GM12878 (cell line): ENCODE measurements at regions not wholly inside any gene's neighbourhood (a gene's known extent, or its start where the extent isn't known, plus 50 kb on each side); places are given as distances from the start of the nearest gene placed in this dataset.

Source experiments
- ATAC-seq: fragments of 200-7000 bp; cut with Tn5 transposase; 3 replicates; pipeline ENCODE4 v1.9.1; 2020; ENCODE audit warnings: mild to moderate bottlenecking, moderate library complexity
- BruUV-seq: library from RNA; stranded (reverse); fragments of 400-500 nt; replicated peaks from 2 replicates; lab custom pipeline; 2021; lab: Mats Ljungman, UMichigan
- CTCF ChIA-PET: fragments of 300-600 bp; sonication (Branson Sonifier 250); formaldehyde crosslinking; extraction: SDS; loops from one replicate; lab custom pipeline; 2021; ENCODE audit warnings: inconsistent platforms; lab: Yijun Ruan, JAX
- POLR2A ChIA-PET: fragments of 350-600 bp; formaldehyde crosslinking; extraction: SDS; loops from one replicate; lab custom pipeline; 2021; ENCODE audit warnings: inconsistent platforms; lab: Charles Lee
- RAD21 ChIA-PET: fragments of 300-600 bp; sonication (Branson Sonifier 250); formaldehyde crosslinking; loops from one replicate; lab custom pipeline; 2023; ENCODE audit warnings: antibody characterized with exemption; ENCODE audit not compliant: unreplicated experiment; lab: Charles Lee
- SMC1A ChIA-PET: fragments of 300-600 bp; sonication (Branson Sonifier 250); formaldehyde crosslinking; loops from one replicate; lab custom pipeline; 2023; ENCODE audit not compliant: unreplicated experiment, uncharacterized antibody; lab: Charles Lee
- DNase-seq: peaks from one replicate; pipeline ENCODE4 v3.0.0-alpha.2; 2011; ENCODE audit warnings: low read depth, low spot score
- FAIRE-seq: peaks from 3 replicates; lab custom pipeline; 2011; peaks lifted over from hg19 to GRCh38; lab: Jason Lieb, UNC
- H2AFZ ChIP-seq: 2 replicates; pipeline ENCODE4 v1.6.0; 2011; ENCODE audit warnings: low read depth, low read length, control low read depth; ENCODE audit not compliant: control insufficient read depth
- H3K27ac ChIP-seq: 2 replicates; pipeline ENCODE4 v1.5.1; 2011; ENCODE audit warnings: control low read depth; ENCODE audit not compliant: control insufficient read depth, insufficient read depth
- H3K27me3 ChIP-seq, 2 experiments: replicated peaks in 1 of 2; 2 replicates each; pipeline versions ENCODE4 v1.6.0 to v1.6.1; 2011; ENCODE audit warnings: low read length in 1 of 2; ENCODE audit not compliant: control insufficient read depth in 2 of 2, insufficient read depth in 2 of 2
- H3K36me3 ChIP-seq, 2 experiments: 2 replicates each; pipeline ENCODE4 v1.5.1; 2011; ENCODE audit warnings: low read length in 1 of 2; ENCODE audit not compliant: control insufficient read depth in 2 of 2, insufficient read depth in 2 of 2
- H3K4me1 ChIP-seq: 2 replicates; pipeline ENCODE4 v1.6.1; 2011; ENCODE audit warnings: mild to moderate bottlenecking, low read length, moderate library complexity, mixed read lengths; ENCODE audit not compliant: control insufficient read depth, insufficient read depth
- H3K4me2 ChIP-seq: 2 replicates; pipeline ENCODE4 v1.6.0; 2011; ENCODE audit warnings: control low read depth; ENCODE audit not compliant: control insufficient read depth, insufficient read depth
- H3K4me3 ChIP-seq: fragments of 200-600 bp; sonication (generic); 2 replicates; pipeline ENCODE4 v1.5.1; 2016
- H3K79me2 ChIP-seq: 2 replicates; pipeline ENCODE4 v1.6.0; 2011; ENCODE audit warnings: low read length; ENCODE audit not compliant: control insufficient read depth, insufficient read depth
- H3K9ac ChIP-seq: 2 replicates; pipeline ENCODE4 v1.8.0; 2011; ENCODE audit warnings: low read length, control low read depth, mixed read lengths; ENCODE audit not compliant: control insufficient read depth, insufficient read depth
- H3K9me3 ChIP-seq: replicated peaks from 3 replicates; pipeline ENCODE4 v1.5.1; 2011; ENCODE audit warnings: mild to moderate bottlenecking, low read length; ENCODE audit not compliant: control insufficient read depth, insufficient read depth
- H4K20me1 ChIP-seq: 2 replicates; pipeline ENCODE4 v1.6.0; 2011; ENCODE audit not compliant: control insufficient read depth, insufficient read depth
- E4F1 ChIP-seq: fragments of 450-650 bp; IDR thresholded peaks from 2 replicates; pipeline ENCODE4 v1.6.1; 2018; ENCODE audit warnings: borderline replicate concordance, mild to moderate bottlenecking; ENCODE audit not compliant: partially characterized antibody
- EGR1 ChIP-seq, 2 experiments: IDR thresholded peaks; 1 replicate in 1 of 2; 2 replicates in 1 of 2; pipeline ENCODE4 v1.6.1; 2011 to 2012; ENCODE audit warnings: low read depth in 2 of 2, low read length in 2 of 2, borderline replicate concordance in 1 of 2, mild to moderate bottlenecking in 1 of 2, moderate library complexity in 1 of 2
- HCFC1 ChIP-seq: fragments of 150-350 bp; IDR thresholded peaks from 2 replicates; pipeline ENCODE4 v1.6.1; 2014; ENCODE audit warnings: low read length
- IRF4 ChIP-seq: IDR thresholded peaks from 2 replicates; pipeline ENCODE4 v1.6.1; 2011; ENCODE audit warnings: low read depth, low read length
- JUND ChIP-seq: IDR thresholded peaks from 2 replicates; pipeline ENCODE4 v1.6.1; 2012; ENCODE audit warnings: low read depth, mild to moderate bottlenecking, low read length, improper control_type of control experiment, moderate library complexity
- MLLT1 ChIP-seq: fragments of 450-650 bp; IDR thresholded peaks from 2 replicates; pipeline ENCODE4 v1.6.1; 2016; ENCODE audit warnings: mild to moderate bottlenecking
- PBX3 ChIP-seq: IDR thresholded peaks from 2 replicates; pipeline ENCODE4 v1.6.1; 2011; ENCODE audit warnings: mild to moderate bottlenecking, low read depth, low read length, moderate library complexity; ENCODE audit not compliant: insufficient replicate concordance
- RELA ChIP-seq: fragments of 450-650 bp; IDR thresholded peaks from 2 replicates; pipeline ENCODE4 v1.8.0; 2014; ENCODE audit warnings: borderline replicate concordance; ENCODE audit not compliant: partially characterized antibody
- SKIL ChIP-seq: fragments of 450-650 bp; IDR thresholded peaks from 2 replicates; pipeline ENCODE4 v1.6.1; 2017; ENCODE audit warnings: mild to moderate bottlenecking, low read depth, inconsistent platforms; ENCODE audit not compliant: poor library complexity, severe bottlenecking
- SMAD1 ChIP-seq: fragments of 450-650 bp; IDR thresholded peaks from 2 replicates; pipeline ENCODE4 v1.6.1; 2018; ENCODE audit warnings: mild to moderate bottlenecking, low read depth; ENCODE audit not compliant: partially characterized antibody
- SREBF1 ChIP-seq: IDR thresholded peaks from 2 replicates; pipeline ENCODE4 v1.6.1; 2012; ENCODE audit warnings: mild to moderate bottlenecking, low read length
- TCF12 ChIP-seq: IDR thresholded peaks from 2 replicates; pipeline ENCODE4 v1.6.1; 2011; ENCODE audit warnings: low read depth, mild to moderate bottlenecking, low read length
- WRNIP1 ChIP-seq: IDR thresholded peaks from 2 replicates; pipeline ENCODE4 v1.6.1; 2011; ENCODE audit warnings: low read depth, low read length, improper control_type of control experiment, borderline replicate concordance
- ZBTB33 ChIP-seq: fragments of 450-650 bp; IDR thresholded peaks from 2 replicates; pipeline ENCODE4 v1.6.1; 2017; ENCODE audit warnings: mild to moderate bottlenecking
- ZNF207 ChIP-seq: fragments of 450-650 bp; IDR thresholded peaks from 2 replicates; pipeline ENCODE4 v1.6.1; 2014; ENCODE audit warnings: antibody characterized with exemption, mild to moderate bottlenecking, borderline replicate concordance
- ZNF217 ChIP-seq: fragments of 450-650 bp; IDR thresholded peaks from 2 replicates; pipeline ENCODE4 v1.6.1; 2017; ENCODE audit warnings: antibody characterized with exemption, mild to moderate bottlenecking
- ZNF622 ChIP-seq: fragments of 450-650 bp; IDR thresholded peaks from 2 replicates; pipeline ENCODE4 v1.6.1; 2017; ENCODE audit warnings: mild to moderate bottlenecking, inconsistent platforms
- in situ Hi-C: fragments of 300-500 bp; cut with MboI; formaldehyde crosslinking; loops from 9 replicates; pipeline ENCODE4 v1.14.3; 2018; ENCODE audit warnings: mixed read lengths
- intact Hi-C: fragments of 100-400 bp; cut with micrococcal nuclease; formaldehyde crosslinking; loops from one replicate; pipeline ENCODE4 v1.14.2; 2022; ENCODE audit not compliant: unreplicated experiment

GRCh38 chr3:157741607-157742006 is 238.4 kb upstream of the VEPH1 start:
- H2AFZ ChIP-seq = no peak overlapping the region
- H3K79me2 ChIP-seq = no peaks in the 10 kb centered on the region
- in situ Hi-C loops (no loop called here), intact Hi-C loops (no loop called here)
- H3K9ac ChIP-seq = no peak overlapping the region
- CTCF ChIA-PET = no interaction called here
- no TSS peak for BruUV-seq
- H4K20me1 ChIP-seq = no peaks in the 10 kb centered on the region
- no peak for ATAC-seq
- H3K9me3 ChIP-seq = no peaks in the 10 kb centered on the region
- H3K4me2 ChIP-seq = no peak overlapping the region
- DNase-seq = no peak
- POLR2A ChIA-PET = no interaction called here
- no peak overlapping the region for H3K4me3 ChIP-seq
- SMC1A ChIA-PET = interaction anchor here (0.7 kb wide), 1 partner anchor 99 kb away, joined by 3 read pairs; no protein-coding TSS in a partner anchor
- H3K27ac ChIP-seq = no peak overlapping the region
- RAD21 ChIA-PET = no interaction called here
- FAIRE-seq = no peak
- no peaks in the 10 kb centered on the region for H3K4me1 ChIP-seq
- no peaks in the 10 kb centered on the region for H3K36me3 ChIP-seq
- no peaks in the 10 kb centered on the region for H3K27me3 ChIP-seq
- TF ChIP-seq PBX3 (no peak), MLLT1 (no peak), RELA (no peak), JUND (no peak), EGR1 (IDR thresholded peaks at IDR 0.05; ENCODE audit: borderline replicate concordance in 1 of 2, low read depth in 2 of 2, low read length in 2 of 2) (no peak), TCF12 (no peak), IRF4 (no peak), SKIL (no peak), ZNF207 (no peak), ZBTB33 (no peak), SMAD1 (no peak), HCFC1 (no peak), SREBF1 (no peak), ZNF217 (no peak), WRNIP1 (no peak), ZNF622 (no peak), E4F1 (no peak)
